Endothelial cell (in vitro differentiated cells): ENCODE measurements at regions not wholly inside any gene's neighbourhood (a gene's known extent, or its start where the extent isn't known, plus 50 kb on each side); places are given as distances from the start of the nearest gene placed in this dataset.
A peak's percentile ranks its signal among the peaks of the same experiment; 100 is the strongest.

ENCODE experiments used
- DNase-seq: peaks from one replicate; pipeline ENCODE4 v3.0.0; 2021; ENCODE audit warnings: low spot score
- H3K27ac Mint-ChIP-seq: one replicate; pipeline ENCODE4 v1.8.0; 2021; ENCODE audit warnings: mixed read lengths, inconsistent platforms; ENCODE audit not compliant: unreplicated experiment
- H3K27me3 Mint-ChIP-seq: one replicate; pipeline ENCODE4 v1.8.0; 2021; ENCODE audit warnings: mild to moderate bottlenecking, moderate library complexity, mixed read lengths, inconsistent platforms; ENCODE audit not compliant: unreplicated experiment
- H3K36me3 Mint-ChIP-seq: one replicate; pipeline ENCODE4 v1.8.0; 2021; ENCODE audit warnings: mild to moderate bottlenecking, low read depth, mixed read lengths, inconsistent platforms; ENCODE audit not compliant: unreplicated experiment
- H3K4me1 Mint-ChIP-seq: one replicate; pipeline ENCODE4 v1.8.0; 2021; ENCODE audit warnings: mild to moderate bottlenecking, mixed read lengths, inconsistent platforms; ENCODE audit not compliant: unreplicated experiment
- H3K4me3 Mint-ChIP-seq: one replicate; pipeline ENCODE4 v1.8.0; 2021; ENCODE audit warnings: mild to moderate bottlenecking, mixed read lengths, inconsistent platforms; ENCODE audit not compliant: unreplicated experiment
- H3K9me3 Mint-ChIP-seq: one replicate; pipeline ENCODE4 v1.8.0; 2021; ENCODE audit warnings: mixed read lengths, inconsistent platforms; ENCODE audit not compliant: unreplicated experiment
- TF ChIP-seq, protein P1 (sequence below): fragments of 200-600 bp; sonication (generic); IDR thresholded peaks from one replicate; pipeline ENCODE4 v1.5.0; 2021; ENCODE audit warnings: antibody characterized with exemption; ENCODE audit not compliant: unreplicated experiment

DNA sequence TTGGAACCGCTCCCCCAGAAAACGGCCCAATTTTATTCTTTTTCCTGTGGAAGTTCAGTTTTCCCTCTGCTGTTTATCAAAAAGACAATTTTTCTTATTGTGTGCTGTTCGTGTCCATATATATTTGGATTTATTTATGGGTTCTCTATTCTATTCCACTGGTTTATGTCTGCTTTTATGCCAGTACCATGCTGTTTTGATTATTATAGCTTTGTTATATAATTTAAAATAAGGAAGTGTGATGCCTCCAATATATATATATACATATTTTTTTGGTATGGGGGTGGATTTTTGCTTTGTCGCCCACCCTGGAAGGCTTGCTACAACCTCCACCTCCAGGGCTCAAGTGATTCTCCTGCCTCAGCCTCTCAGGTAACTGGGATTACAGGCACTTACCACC is 103.3 kb downstream of the TFAP2B start:
- no peak overlapping the region for H3K4me3 Mint-ChIP-seq
- TF ChIP-seq, protein P1, sequence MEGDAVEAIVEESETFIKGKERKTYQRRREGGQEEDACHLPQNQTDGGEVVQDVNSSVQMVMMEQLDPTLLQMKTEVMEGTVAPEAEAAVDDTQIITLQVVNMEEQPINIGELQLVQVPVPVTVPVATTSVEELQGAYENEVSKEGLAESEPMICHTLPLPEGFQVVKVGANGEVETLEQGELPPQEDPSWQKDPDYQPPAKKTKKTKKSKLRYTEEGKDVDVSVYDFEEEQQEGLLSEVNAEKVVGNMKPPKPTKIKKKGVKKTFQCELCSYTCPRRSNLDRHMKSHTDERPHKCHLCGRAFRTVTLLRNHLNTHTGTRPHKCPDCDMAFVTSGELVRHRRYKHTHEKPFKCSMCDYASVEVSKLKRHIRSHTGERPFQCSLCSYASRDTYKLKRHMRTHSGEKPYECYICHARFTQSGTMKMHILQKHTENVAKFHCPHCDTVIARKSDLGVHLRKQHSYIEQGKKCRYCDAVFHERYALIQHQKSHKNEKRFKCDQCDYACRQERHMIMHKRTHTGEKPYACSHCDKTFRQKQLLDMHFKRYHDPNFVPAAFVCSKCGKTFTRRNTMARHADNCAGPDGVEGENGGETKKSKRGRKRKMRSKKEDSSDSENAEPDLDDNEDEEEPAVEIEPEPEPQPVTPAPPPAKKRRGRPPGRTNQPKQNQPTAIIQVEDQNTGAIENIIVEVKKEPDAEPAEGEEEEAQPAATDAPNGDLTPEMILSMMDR: no peak
- no peak overlapping the region for H3K27ac Mint-ChIP-seq
- H3K4me1 Mint-ChIP-seq: peaks cover 16% of the 10 kb centered on the region
- H3K9me3 Mint-ChIP-seq: no peaks in the 10 kb centered on the region
- H3K27me3 Mint-ChIP-seq: peaks cover 4% of the 10 kb centered on the region
- no peaks in the 10 kb centered on the region for H3K36me3 Mint-ChIP-seq
- DNase-seq: no peak

DNA sequence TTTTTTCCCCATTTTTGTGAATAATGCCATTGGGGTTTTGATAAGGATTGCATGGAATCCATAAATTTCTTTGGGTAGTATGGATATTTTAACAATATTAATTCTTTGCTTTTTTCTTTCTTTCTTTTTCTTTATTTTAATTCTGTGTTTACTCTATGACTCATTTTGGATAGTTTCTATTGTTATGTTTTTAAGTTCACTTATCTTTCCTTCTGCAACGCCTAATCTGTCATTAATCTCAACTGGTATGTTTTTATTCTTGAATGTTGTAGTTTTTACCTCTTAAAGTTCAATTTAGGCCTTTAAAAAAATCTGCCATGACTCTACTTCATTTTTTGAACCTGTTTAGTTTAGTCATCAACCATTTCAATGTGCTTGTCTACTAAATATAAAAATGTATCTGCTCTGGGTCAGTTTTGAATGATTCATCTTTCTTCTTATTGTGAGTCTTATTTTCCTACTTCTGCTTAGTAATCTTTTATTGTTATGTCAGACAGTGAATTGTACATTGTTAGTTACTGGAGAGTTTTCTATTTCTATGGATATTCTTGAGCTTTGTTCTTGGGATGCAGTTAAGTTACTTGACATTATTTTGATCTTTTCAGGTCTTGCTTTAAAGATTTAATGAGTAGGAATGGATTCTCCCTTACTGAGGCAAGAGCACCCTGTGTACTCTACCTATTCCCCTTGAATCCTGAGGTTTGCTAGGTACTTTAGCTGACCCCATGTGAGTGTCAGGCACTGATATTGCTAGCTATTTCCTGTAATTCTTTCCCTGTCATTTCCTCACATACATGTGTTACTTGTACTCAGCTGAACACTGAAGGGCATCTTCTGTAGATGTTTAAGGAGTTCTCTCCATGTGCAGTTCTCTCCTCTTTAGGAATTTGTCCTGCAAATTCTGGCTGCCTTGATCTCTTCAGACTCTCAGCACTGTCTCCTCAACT is 104.2 kb downstream of the TFAP2B start:
- Mint-ChIP-seq H3K27ac (peak overlapping the region; percentile 77), H3K4me3 (no peak overlapping the region), H3K9me3 (no peaks in the 10 kb centered on the region), H3K4me1 (peaks cover 16% of the 10 kb centered on the region), H3K27me3 (peaks cover 4% of the 10 kb centered on the region), H3K36me3 (no peaks in the 10 kb centered on the region)
- TF ChIP-seq, protein P1: no peak
- DNase-seq: no peak

DNA sequence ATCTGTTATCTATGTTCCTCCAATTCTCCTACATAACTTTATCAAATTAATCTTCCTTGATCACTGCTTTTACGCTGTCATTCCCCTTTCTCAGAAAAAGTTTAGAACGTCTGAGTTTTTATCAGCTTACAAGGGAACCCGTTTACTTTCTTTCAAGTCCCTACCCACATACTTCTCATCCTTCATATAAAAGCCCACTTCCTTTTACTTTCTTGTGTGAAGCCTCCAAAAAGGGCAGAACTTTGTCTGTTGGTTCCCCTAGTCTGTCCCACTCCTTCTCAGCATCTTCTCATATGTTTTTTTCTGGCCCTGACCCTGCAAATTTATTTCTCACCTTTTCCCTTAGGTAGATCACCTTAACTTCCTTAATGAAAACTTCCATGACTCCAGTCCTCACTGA is 106.1 kb downstream of the TFAP2B start:
- Mint-ChIP-seq H3K9me3 (no peaks in the 10 kb centered on the region), H3K4me3 (no peak overlapping the region), H3K36me3 (no peaks in the 10 kb centered on the region), H3K27ac (peak overlapping the region; percentile 26), H3K27me3 (peaks cover 4% of the 10 kb centered on the region), H3K4me1 (peaks cover 20% of the 10 kb centered on the region)
- DNase-seq: no peak
- TF ChIP-seq, protein P1: no peak

DNA sequence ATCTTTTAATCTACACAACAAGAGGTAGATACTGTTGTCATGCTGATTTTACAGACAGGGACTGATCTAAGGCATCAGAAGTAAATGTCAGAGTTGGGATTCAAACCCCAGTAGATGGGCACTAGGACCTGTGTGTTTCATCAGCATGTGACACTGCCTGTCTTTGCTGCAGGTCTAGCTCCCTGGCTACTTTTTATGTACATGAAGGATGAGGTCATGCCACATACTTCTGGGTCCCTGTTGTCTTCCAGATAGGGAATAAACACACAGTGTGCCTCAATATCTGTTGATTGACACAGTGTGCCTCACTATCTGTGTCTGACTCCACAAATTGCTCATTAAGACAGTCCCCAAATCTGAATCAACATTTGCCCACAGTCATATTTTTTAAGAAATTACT is 106.9 kb downstream of the TFAP2B start:
- Mint-ChIP-seq H3K36me3 (no peaks in the 10 kb centered on the region), H3K27ac (no peak overlapping the region), H3K27me3 (no peaks in the 10 kb centered on the region), H3K9me3 (no peaks in the 10 kb centered on the region), H3K4me1 (peaks cover 20% of the 10 kb centered on the region), H3K4me3 (no peak overlapping the region)
- no peak for DNase-seq
- TF ChIP-seq, protein P1: no peak

DNA sequence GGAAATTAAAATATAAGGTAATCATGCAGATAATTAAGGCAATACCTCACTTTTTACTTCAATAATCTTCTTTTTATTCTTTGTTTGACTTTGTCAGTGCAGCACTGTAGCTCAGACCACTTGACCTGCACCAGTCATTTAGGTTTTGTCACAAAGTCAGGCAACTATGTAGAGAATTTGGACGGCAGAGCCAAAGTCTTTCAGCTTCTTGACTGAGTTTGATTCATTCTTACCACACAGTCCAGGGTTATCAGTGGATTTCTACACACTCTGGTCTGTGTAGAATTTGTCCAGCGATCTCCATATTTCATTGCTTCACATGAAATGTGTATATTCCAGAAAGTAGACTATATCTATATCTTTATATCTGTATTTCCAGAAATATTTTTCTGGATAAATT is 107.3 kb downstream of the TFAP2B start:
- H3K27me3 Mint-ChIP-seq: no peaks in the 10 kb centered on the region
- TF ChIP-seq, protein P1: no peak
- peaks cover 20% of the 10 kb centered on the region for H3K4me1 Mint-ChIP-seq
- DNase-seq: no peak
- no peak overlapping the region for H3K4me3 Mint-ChIP-seq
- H3K9me3 Mint-ChIP-seq: no peaks in the 10 kb centered on the region
- H3K36me3 Mint-ChIP-seq: no peaks in the 10 kb centered on the region
- H3K27ac Mint-ChIP-seq: no peak overlapping the region
